ENCODE measurements at regions not wholly inside any gene's neighbourhood (a gene's known extent, or its start where the extent isn't known, plus 50 kb on each side); places are given as distances from the start of the nearest gene placed in this dataset.
"Not testable (repeated sequence)": the region's sequence is repeated elsewhere in the genome, so short reads cannot be mapped to it uniquely, and the experiment has no call there.

DNA sequence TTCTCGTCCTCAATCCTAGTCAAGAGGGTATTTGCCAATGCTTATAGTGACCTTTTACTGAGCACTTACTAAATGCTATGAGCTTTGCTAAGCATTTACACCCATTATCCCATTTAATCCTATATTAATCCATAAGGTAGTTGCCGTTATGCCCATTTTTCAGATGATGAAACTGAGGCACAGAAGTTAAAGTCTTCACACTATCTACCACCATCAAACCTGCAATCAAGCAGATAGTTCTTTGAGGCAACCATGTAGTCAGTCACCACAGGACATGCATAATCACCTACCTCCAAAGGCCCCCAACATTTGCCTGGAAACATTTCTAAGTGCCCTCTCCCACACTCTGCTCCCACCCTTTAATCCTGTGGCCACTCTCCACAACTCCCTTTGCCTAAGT lies 149.6 kb downstream of the LY86 start:
- peak overlapping the region; percentile 77 to 84 (median 80) for H3K4me3 Mint-ChIP-seq
- H3K27ac Mint-ChIP-seq, result peak overlapping the region; percentile 55 to 94 (median 93)
- no peaks in the 10 kb centered on the region for H3K36me3 Mint-ChIP-seq (ENCODE audit: low read depth)
- TF ChIP-seq, protein P1, sequence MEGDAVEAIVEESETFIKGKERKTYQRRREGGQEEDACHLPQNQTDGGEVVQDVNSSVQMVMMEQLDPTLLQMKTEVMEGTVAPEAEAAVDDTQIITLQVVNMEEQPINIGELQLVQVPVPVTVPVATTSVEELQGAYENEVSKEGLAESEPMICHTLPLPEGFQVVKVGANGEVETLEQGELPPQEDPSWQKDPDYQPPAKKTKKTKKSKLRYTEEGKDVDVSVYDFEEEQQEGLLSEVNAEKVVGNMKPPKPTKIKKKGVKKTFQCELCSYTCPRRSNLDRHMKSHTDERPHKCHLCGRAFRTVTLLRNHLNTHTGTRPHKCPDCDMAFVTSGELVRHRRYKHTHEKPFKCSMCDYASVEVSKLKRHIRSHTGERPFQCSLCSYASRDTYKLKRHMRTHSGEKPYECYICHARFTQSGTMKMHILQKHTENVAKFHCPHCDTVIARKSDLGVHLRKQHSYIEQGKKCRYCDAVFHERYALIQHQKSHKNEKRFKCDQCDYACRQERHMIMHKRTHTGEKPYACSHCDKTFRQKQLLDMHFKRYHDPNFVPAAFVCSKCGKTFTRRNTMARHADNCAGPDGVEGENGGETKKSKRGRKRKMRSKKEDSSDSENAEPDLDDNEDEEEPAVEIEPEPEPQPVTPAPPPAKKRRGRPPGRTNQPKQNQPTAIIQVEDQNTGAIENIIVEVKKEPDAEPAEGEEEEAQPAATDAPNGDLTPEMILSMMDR (IDR thresholded peaks at IDR 0.05; ENCODE audit: unreplicated experiment in 3 of 3), result no peak
- H3K9me3 Mint-ChIP-seq, result no peaks in the 10 kb centered on the region
- H3K4me1 Mint-ChIP-seq, result peaks cover 69% of the 10 kb centered on the region
- H3K27me3 Mint-ChIP-seq (ENCODE audit: low read depth), result peaks cover 42% of the 10 kb centered on the region

DNA sequence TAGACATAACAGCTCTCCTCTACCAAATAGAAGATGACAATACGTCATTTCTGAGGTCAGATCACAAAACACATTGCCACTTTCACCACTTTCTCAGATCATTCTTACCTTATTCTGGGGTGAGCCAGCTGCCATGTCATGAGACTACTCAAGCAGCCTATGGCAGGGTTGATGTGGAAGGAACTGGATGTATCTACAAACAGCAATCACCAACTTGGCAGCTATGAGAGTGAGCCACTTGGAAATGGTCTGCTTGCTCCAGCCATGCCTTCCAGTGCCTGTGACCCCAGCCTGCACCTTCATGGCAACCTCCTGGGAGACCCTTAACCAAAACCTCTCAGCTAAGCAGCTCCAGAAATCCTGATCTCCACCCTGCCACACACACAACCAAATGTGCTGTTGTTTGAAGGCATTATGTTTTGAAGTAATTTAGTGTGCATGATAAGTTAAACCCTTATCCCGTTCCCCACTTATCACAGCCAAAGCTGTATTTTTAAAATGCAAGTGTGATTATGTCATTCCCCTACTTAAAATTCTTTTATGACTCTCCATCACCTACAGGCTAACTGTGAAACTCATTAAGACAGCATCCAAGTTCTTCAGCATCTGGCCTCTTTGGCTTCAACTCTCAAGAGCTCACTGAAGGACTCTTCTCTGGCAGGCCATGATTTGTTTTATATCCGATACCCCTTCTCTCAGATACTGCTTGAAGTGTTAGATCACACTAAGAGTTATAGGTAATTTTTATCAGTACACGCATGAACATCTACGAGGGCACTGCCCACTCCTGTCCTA lies 150.6 kb downstream of the LY86 start:
- Mint-ChIP-seq H3K9me3 (no peaks in the 10 kb centered on the region), H3K27me3 (ENCODE audit: low read depth) (peaks cover 42% of the 10 kb centered on the region), H3K36me3 (ENCODE audit: low read depth) (no peaks in the 10 kb centered on the region), H3K27ac (peak overlapping the region; percentile 15 to 94 (median 55)), H3K4me3 (peak overlapping the region; percentile 17 to 84 (median 77)), H3K4me1 (peaks cover 64% of the 10 kb centered on the region)
- TF ChIP-seq, protein P1 (IDR thresholded peaks at IDR 0.05; ENCODE audit: unreplicated experiment in 3 of 3), result no peak

DNA sequence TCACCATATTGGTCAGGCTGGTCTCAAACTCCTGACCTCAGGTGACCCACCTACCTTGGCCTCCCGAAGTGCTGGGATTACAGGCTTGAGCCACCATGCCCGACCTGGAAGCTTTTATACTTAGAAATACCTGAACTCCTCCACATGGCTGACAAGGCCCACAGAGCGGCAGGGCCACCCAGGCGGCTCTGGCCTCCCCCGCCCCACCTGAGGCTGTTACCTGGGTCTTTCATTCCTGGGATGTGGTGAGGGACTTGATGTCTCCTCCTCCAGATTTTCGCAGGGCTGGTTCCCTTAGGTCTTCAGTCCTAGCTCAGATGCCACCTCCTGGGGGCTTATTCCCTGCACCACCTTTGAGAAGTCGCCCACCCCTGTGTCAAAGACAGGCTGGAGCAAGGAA lies 152.1 kb downstream of the LY86 start:
- Mint-ChIP-seq H3K27ac (no peak overlapping the region), H3K36me3 (ENCODE audit: low read depth) (no peaks in the 10 kb centered on the region), H3K4me1 (peaks cover 61% of the 10 kb centered on the region), H3K9me3 (no peaks in the 10 kb centered on the region), H3K27me3 (ENCODE audit: low read depth) (peaks cover 41% of the 10 kb centered on the region), H3K4me3 (no peak overlapping the region)
- TF ChIP-seq, protein P1 (IDR thresholded peaks at IDR 0.05; ENCODE audit: unreplicated experiment in 3 of 3), result no peak

DNA sequence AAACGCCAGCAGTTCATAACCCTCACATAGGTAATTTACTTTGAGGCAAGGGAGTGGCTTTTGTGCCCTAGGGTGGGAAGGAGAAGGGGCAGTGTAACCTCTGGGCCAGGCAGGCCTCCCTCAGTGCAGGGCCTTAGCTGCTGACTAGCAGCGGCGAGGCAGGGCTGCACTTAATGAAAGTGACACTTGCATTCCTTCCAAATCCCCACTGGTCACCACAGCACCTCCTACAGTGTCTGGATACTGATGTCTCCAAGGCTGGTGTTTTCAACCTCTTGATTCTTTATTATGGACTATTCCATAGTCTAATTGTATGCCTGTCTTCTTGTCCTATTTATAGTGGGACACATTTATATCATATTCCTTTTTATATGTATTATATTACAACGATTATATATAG lies 152.7 kb downstream of the LY86 start:
- TF ChIP-seq, protein P1 (IDR thresholded peaks at IDR 0.05; ENCODE audit: unreplicated experiment in 3 of 3), result no peak
- H3K4me1 Mint-ChIP-seq, result peaks cover 57% of the 10 kb centered on the region
- H3K36me3 Mint-ChIP-seq (ENCODE audit: low read depth), result no peaks in the 10 kb centered on the region
- no peak overlapping the region for H3K4me3 Mint-ChIP-seq
- no peak overlapping the region for H3K27ac Mint-ChIP-seq
- peaks cover 37% of the 10 kb centered on the region for H3K27me3 Mint-ChIP-seq (ENCODE audit: low read depth)
- H3K9me3 Mint-ChIP-seq, result no peaks in the 10 kb centered on the region

DNA sequence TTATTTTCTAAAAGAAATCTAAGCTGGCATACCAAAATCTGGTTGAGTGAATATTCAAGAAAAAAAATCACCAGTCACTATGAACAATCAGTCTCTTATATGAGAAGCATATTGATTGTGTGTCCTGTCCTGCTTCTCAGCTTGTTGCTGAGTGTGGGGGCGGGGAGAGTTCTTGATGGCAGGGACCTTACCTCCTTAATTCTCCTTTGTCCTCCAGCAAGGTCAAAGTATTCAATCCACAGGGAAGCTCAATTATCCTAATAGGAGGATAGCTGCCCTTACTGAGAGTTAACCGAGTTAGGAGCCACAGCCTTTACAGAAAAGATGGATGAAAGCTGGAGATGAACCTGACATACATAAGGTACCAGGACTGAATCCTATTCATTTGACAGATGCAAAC lies 154.0 kb downstream of the LY86 start:
- TF ChIP-seq, protein P1 (IDR thresholded peaks at IDR 0.05; ENCODE audit: unreplicated experiment in 3 of 3), result no peak
- Mint-ChIP-seq H3K4me1 (peaks cover 56% of the 10 kb centered on the region), H3K9me3 (no peaks in the 10 kb centered on the region), H3K27me3 (ENCODE audit: low read depth) (peaks cover 32% of the 10 kb centered on the region), H3K36me3 (ENCODE audit: low read depth) (no peaks in the 10 kb centered on the region), H3K4me3 (no peak overlapping the region), H3K27ac (no peak overlapping the region)

DNA sequence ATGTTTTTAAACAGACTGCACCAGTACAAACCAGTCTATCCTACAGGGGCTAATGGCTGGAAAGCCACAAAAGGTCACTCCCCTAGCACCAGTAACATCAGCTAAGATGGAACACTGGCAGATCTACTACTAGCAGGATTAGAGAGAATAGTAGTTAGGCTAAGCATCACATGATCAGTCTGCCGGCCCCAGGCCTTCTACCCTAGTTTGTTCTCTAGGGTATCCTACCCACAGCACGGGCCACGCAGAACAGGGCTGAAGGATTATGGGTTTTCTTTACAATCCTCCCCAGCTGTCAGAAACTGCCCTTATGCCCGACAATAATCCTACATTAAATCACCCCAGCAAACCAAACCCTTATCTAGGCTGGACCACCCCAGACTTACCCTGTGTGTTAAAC lies 156.0 kb downstream of the LY86 start:
- Mint-ChIP-seq H3K4me3 (no peak overlapping the region), H3K4me1 (peaks cover 47% of the 10 kb centered on the region), H3K27me3 (ENCODE audit: low read depth) (peaks cover 36% of the 10 kb centered on the region)

DNA sequence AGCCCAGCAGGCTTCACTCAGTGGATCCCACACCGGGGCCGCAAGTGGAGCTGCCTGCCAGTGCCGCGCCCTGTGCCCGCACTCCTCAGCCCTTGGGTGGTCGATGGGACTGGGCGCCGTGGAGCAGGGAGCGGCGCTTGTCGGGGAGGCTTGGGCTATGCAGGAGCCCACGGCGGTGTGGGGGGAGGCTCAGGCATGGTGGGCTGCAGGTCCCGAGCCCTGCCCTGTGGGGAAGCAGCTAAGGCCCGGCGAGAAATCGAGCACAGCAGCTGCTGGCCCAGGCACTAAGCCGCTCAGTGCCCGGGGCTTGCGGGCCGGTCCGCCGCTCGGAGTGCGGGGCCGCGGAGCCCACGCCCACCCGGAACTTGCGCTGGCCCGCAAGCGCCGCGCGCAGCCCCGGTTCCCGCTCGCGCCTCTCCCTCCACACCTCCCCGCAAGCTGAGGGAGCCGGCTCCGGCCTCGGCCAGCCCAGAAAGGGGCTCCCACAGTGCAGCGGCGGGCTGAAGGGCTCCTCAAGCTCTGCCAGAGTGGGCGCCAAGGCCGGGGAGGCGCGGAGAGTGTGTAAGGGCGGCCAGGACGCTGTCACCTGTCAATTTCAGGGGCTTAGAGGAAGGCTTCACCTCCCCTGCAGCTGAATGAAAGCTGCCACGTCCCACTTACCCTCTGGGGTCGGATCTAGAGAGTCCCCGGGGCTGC lies 157.3 kb downstream of the LY86 start:
- H3K27ac Mint-ChIP-seq, result peak overlapping the region in 1 of 3 experiments; percentile 64
- not testable (repeated sequence) for H3K9me3 Mint-ChIP-seq; H3K36me3 Mint-ChIP-seq (ENCODE audit: low read depth); H3K4me3 Mint-ChIP-seq
- H3K27me3 Mint-ChIP-seq (ENCODE audit: low read depth), result peaks cover 38% of the 10 kb centered on the region
- H3K4me1 Mint-ChIP-seq, result peaks cover 54% of the 10 kb centered on the region

More for the DNA sequence above, 156.0 kb downstream of the LY86 start:
- H3K9me3 Mint-ChIP-seq, result no peaks in the 10 kb centered on the region
- H3K27ac Mint-ChIP-seq, result peak overlapping the region in 2 of 3 experiments; percentile 23 to 58
- TF ChIP-seq, protein P1 (IDR thresholded peaks at IDR 0.05; ENCODE audit: unreplicated experiment in 3 of 3), result no peak
- no peaks in the 10 kb centered on the region for H3K36me3 Mint-ChIP-seq (ENCODE audit: low read depth)
